BJ (cell line): ENCODE measurements at regions not wholly inside any gene's neighbourhood (a gene's known extent, or its start where the extent isn't known, plus 50 kb on each side); places are given as distances from the start of the nearest gene placed in this dataset.

ENCODE experiments used
- CTCF ChIA-PET: fragments of 350-600 bp; formaldehyde crosslinking; extraction: SDS; loops from one replicate; lab custom pipeline; 2021; ENCODE audit warnings: antibody characterized with exemption, inconsistent platforms; lab: Yijun Ruan, JAX
- POLR2A ChIA-PET: fragments of 300-600 bp; sonication (Branson Sonifier 250); formaldehyde crosslinking; extraction: SDS; loops from one replicate; lab custom pipeline; 2021; ENCODE audit warnings: antibody characterized with exemption; lab: Charles Lee
- DNase-seq: peaks from one replicate; pipeline ENCODE4 v3.0.0-alpha.2; 2011; ENCODE audit warnings: low read depth
- H3K27me3 ChIP-seq: 2 replicates; pipeline ENCODE4 v1.6.0; 2011; ENCODE audit warnings: low read length; ENCODE audit not compliant: control insufficient read depth, insufficient read depth
- H3K36me3 ChIP-seq: 2 replicates; pipeline ENCODE4 v1.5.1; 2011; ENCODE audit warnings: low read length; ENCODE audit not compliant: control insufficient read depth, insufficient read depth
- H3K4me3 ChIP-seq: 2 replicates; pipeline ENCODE4 v1.5.1; 2011; ENCODE audit warnings: low read depth, mild to moderate bottlenecking, control low read depth, low read length
- CTCF ChIP-seq: IDR thresholded peaks from 2 replicates; pipeline ENCODE4 v1.5.1; 2011; ENCODE audit warnings: low read depth, mild to moderate bottlenecking, control low read depth, inconsistent platforms, low read length, moderate library complexity; ENCODE audit not compliant: insufficient read depth

GRCh38 chr5:73375191-73375545 is 73.4 kb downstream of the FOXD1 start:
- no peak for DNase-seq
- POLR2A ChIA-PET = no interaction called here
- Histone ChIP-seq H3K36me3 (no peaks in the 10 kb centered on the region), H3K4me3 (no peak overlapping the region), H3K27me3 (no peaks in the 10 kb centered on the region)
- no peak for TF ChIP-seq CTCF
- CTCF ChIA-PET = interaction anchor here (0.6 to 2.4 kb wide), 4 partner anchors 63 to 164 kb away, joined by 3 to 7 read pairs (median 5); no protein-coding TSS in a partner anchor

DNA sequence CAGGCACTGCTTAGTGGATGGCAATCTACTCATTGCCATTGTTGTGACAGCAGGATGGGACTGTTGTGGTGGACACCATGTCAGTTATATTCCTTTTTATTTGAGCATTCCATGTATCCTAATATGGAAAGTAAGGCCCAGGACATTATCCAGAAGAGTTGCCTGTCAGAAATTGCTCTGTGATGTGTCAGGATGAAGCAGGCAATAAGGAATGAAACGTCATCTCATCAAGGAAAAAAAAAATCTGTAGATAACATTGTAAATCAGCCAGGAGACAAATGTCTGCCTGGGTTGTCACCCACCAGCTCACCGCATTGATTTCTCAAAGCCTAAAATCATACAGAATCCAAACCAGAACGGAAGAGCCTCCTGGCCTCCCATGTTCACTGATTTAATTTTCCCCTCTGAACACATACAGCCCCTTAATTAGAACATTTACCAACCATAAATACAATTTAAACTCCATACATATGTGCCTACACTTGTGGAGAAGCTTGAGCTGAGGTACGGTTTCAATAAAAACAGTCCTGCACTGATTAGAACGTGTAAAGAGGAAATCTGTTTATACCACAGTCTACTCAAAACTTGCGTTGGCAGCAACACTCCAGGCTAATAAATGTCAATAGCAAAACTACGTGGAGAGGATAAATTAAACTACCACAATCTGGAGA is 73.9 kb downstream of the FOXD1 start:
- H3K27me3 ChIP-seq = no peaks in the 10 kb centered on the region
- no peak for DNase-seq
- H3K36me3 ChIP-seq = no peaks in the 10 kb centered on the region
- CTCF ChIA-PET = interaction anchor here (0.6 to 2.4 kb wide), 6 partner anchors 20 to 164 kb away, joined by 3 to 7 read pairs (median 4); no protein-coding TSS in a partner anchor
- TF ChIP-seq CTCF = no peak
- POLR2A ChIA-PET = no interaction called here
- no peak overlapping the region for H3K4me3 ChIP-seq

DNA sequence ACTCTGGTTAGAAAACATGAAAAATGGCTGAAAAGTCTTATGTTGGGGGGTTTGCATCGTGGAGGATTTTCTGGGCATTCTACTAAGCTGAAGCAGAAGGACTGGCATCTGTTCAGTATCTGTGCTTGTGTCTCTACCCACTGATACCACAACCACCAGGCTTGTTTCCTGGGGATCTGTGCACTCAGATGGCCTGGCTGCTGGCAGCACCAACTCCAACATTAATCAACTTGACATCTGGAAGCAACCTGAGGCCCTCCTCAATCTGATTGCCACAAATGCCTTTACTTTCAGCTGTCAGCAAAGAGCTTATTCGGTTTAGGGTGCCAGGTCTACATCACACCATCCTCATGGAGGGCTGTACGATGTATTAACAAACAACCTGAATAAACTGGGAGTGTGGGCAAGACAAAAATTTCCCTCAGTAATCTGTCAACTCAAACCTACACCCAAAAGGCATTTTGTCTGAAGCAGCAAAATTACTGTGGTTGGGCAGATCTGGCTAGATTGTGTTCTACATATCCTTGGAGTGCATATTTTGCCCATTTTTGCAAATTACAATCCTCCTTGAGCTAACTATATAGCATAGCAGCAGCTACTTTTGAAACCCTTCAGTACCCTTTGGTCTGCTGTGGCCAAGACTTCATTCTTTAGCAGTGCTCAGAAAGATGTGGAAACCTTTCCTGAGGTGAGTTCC is 74.6 kb downstream of the FOXD1 start:
- ChIA-PET CTCF (interaction anchor here (0.7 to 2.4 kb wide), 6 partner anchors 21 to 155 kb away, joined by 3 to 5 read pairs (median 4); no protein-coding TSS in a partner anchor), POLR2A (no interaction called here)
- no peak for TF ChIP-seq CTCF
- Histone ChIP-seq H3K36me3 (no peaks in the 10 kb centered on the region), H3K27me3 (no peaks in the 10 kb centered on the region), H3K4me3 (no peak overlapping the region)
- DNase-seq = no peak

- no peak for TF ChIP-seq CTCF
- ChIA-PET POLR2A (no interaction called here), CTCF (interaction anchor here (1.1 to 1.6 kb wide), 4 partner anchors 66 to 155 kb away, joined by 3 to 5 read pairs (median 4); no protein-coding TSS in a partner anchor)
- peak; percentile 63 for DNase-seq
- Histone ChIP-seq H3K4me3 (no peak overlapping the region), H3K36me3 (no peaks in the 10 kb centered on the region), H3K27me3 (no peaks in the 10 kb centered on the region)
Measured at GRCh38 chr5:73370640-73371583, 77.7 kb downstream of the FOXD1 start.

DNA sequence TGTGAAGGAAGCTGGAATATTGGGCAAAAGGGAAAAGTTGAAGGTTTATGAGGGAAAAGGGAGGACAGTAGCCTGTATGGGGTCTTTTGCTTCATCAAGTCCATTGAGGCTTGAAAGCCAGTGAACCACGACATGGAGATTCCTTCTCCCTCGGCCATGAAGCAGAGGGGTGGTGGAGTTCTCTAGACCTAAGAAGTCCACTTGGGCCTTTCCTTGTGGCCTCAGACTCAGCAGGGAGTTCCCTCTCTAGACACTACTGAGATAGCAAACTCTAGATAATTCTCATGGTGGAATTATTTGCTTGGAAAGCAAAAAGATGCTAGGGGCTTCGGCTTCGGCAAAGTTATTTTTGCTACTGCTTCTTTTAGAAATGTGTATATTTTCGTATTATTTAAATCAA is 78.5 kb downstream of the FOXD1 start:
- POLR2A ChIA-PET = no interaction called here
- CTCF ChIA-PET = interaction anchor here (1.1 to 1.4 kb wide), 3 partner anchors 67 to 154 kb away, joined by 3 to 5 read pairs (median 3); no protein-coding TSS in a partner anchor

More for the DNA sequence above, 78.5 kb downstream of the FOXD1 start:
- TF ChIP-seq CTCF = no peak
- Histone ChIP-seq H3K36me3 (no peaks in the 10 kb centered on the region), H3K27me3 (no peaks in the 10 kb centered on the region), H3K4me3 (no peak overlapping the region)
- no peak for DNase-seq
